ENCODE measurements at regions not wholly inside any gene's neighbourhood (a gene's known extent, or its start where the extent isn't known, plus 50 kb on each side); places are given as distances from the start of the nearest gene placed in this dataset.

- H3K27ac ChIP-seq, result no peak overlapping the region
- H3K9me3 ChIP-seq (ENCODE audit: low read depth), result no peaks in the 10 kb centered on the region
- H3K4me1 ChIP-seq (ENCODE audit: low read depth), result peaks cover 3% of the 10 kb centered on the region
- no peak for DNase-seq (ENCODE audit: low read depth in 1 of 2, low spot score in 1 of 2)
- H3K27me3 ChIP-seq, result no peaks in the 10 kb centered on the region
- TF ChIP-seq, protein P1, sequence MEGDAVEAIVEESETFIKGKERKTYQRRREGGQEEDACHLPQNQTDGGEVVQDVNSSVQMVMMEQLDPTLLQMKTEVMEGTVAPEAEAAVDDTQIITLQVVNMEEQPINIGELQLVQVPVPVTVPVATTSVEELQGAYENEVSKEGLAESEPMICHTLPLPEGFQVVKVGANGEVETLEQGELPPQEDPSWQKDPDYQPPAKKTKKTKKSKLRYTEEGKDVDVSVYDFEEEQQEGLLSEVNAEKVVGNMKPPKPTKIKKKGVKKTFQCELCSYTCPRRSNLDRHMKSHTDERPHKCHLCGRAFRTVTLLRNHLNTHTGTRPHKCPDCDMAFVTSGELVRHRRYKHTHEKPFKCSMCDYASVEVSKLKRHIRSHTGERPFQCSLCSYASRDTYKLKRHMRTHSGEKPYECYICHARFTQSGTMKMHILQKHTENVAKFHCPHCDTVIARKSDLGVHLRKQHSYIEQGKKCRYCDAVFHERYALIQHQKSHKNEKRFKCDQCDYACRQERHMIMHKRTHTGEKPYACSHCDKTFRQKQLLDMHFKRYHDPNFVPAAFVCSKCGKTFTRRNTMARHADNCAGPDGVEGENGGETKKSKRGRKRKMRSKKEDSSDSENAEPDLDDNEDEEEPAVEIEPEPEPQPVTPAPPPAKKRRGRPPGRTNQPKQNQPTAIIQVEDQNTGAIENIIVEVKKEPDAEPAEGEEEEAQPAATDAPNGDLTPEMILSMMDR (IDR thresholded peaks at IDR 0.05; ENCODE audit: low read depth, low read length), result no peak
- no peak overlapping the region for H3K4me3 ChIP-seq
- no peaks in the 10 kb centered on the region for H3K36me3 ChIP-seq
Observed at GRCh38 chr4:186924723-186925122, 201.1 kb upstream of the FAT1 start.

- Histone ChIP-seq H3K9me3 (ENCODE audit: low read depth) (no peaks in the 10 kb centered on the region), H3K27ac (no peak overlapping the region), H3K36me3 (no peaks in the 10 kb centered on the region), H3K4me3 (no peak overlapping the region), H3K27me3 (no peaks in the 10 kb centered on the region), H3K4me1 (ENCODE audit: low read depth) (peaks cover 9% of the 10 kb centered on the region)
- TF ChIP-seq, protein P1 (IDR thresholded peaks at IDR 0.05; ENCODE audit: low read depth, low read length), result no peak
- no peak for DNase-seq (ENCODE audit: low read depth in 1 of 2, low spot score in 1 of 2)
Observed at GRCh38 chr4:186927624-186928023, 204.0 kb upstream of the FAT1 start.

DNA sequence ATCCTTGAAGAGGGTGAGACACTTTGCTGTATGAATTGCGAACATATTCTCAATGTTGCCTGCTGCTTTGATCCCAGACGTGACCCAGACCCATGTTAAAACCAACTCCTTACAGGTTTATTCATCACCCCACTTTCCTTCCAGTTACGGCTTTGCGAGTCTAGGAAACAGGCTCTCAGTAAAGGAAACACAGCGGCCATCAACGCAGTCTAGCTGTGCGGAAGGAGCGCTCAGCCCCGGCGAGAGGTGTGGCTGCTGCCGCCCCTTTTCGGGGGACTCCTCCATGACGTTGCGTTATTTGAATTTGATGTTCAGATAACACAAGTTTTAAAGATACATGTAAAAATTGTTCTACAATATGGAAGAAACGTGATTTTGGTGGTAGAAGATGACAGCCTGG, 206.4 kb upstream of the FAT1 start:
- H3K27ac ChIP-seq, result no peak overlapping the region
- no peak overlapping the region for H3K4me3 ChIP-seq
- DNase-seq (ENCODE audit: low read depth in 1 of 2, low spot score in 1 of 2), result no peak
- no peaks in the 10 kb centered on the region for H3K9me3 ChIP-seq (ENCODE audit: low read depth)
- TF ChIP-seq, protein P1 (IDR thresholded peaks at IDR 0.05; ENCODE audit: low read depth, low read length), result no peak
- H3K36me3 ChIP-seq, result no peaks in the 10 kb centered on the region
- H3K4me1 ChIP-seq (ENCODE audit: low read depth), result peaks cover 10% of the 10 kb centered on the region
- no peaks in the 10 kb centered on the region for H3K27me3 ChIP-seq

DNA sequence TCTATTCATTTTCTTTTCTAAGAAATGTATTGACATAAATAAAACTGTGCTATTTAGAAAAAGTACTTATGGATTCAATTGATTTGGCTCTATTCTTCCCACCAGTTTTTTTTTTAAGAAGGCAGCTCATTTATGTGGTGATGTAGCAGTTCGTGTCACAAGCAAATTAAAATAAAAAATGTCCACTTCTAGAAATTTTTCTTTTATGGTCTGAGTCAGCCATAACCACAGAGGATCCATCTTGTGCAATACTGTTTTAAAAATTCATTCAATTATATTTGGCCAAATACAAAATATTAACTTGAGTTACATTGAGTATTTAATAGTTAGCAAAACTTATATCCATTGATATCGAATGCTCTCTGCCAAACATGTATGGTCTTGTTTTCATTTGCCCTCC, 207.9 kb upstream of the FAT1 start:
- no peak overlapping the region for H3K4me3 ChIP-seq
- H3K4me1 ChIP-seq (ENCODE audit: low read depth), result peaks cover 10% of the 10 kb centered on the region
- H3K36me3 ChIP-seq, result no peaks in the 10 kb centered on the region
- TF ChIP-seq, protein P1 (IDR thresholded peaks at IDR 0.05; ENCODE audit: low read depth, low read length), result no peak
- DNase-seq (ENCODE audit: low read depth in 1 of 2, low spot score in 1 of 2), result peak in 1 of 2 donors; percentile 29
- no peaks in the 10 kb centered on the region for H3K27me3 ChIP-seq
- no peaks in the 10 kb centered on the region for H3K9me3 ChIP-seq (ENCODE audit: low read depth)
- no peak overlapping the region for H3K27ac ChIP-seq

GRCh38 chr4:186932196-186932595, 208.5 kb upstream of the FAT1 start:
- H3K9me3 ChIP-seq (ENCODE audit: low read depth), result no peaks in the 10 kb centered on the region
- H3K27me3 ChIP-seq, result no peaks in the 10 kb centered on the region
- TF ChIP-seq, protein P1 (IDR thresholded peaks at IDR 0.05; ENCODE audit: low read depth, low read length), result no peak
- peak overlapping the region; percentile 36 for H3K27ac ChIP-seq
- H3K4me1 ChIP-seq (ENCODE audit: low read depth), result peaks cover 10% of the 10 kb centered on the region
- peak in 1 of 2 donors; percentile 65 for DNase-seq (ENCODE audit: low read depth in 1 of 2, low spot score in 1 of 2)
- no peak overlapping the region for H3K4me3 ChIP-seq
- H3K36me3 ChIP-seq, result no peaks in the 10 kb centered on the region
